ENCODE measurements at regions not wholly inside any gene's neighbourhood (a gene's known extent, or its start where the extent isn't known, plus 50 kb on each side); places are given as distances from the start of the nearest gene placed in this dataset.

DNA sequence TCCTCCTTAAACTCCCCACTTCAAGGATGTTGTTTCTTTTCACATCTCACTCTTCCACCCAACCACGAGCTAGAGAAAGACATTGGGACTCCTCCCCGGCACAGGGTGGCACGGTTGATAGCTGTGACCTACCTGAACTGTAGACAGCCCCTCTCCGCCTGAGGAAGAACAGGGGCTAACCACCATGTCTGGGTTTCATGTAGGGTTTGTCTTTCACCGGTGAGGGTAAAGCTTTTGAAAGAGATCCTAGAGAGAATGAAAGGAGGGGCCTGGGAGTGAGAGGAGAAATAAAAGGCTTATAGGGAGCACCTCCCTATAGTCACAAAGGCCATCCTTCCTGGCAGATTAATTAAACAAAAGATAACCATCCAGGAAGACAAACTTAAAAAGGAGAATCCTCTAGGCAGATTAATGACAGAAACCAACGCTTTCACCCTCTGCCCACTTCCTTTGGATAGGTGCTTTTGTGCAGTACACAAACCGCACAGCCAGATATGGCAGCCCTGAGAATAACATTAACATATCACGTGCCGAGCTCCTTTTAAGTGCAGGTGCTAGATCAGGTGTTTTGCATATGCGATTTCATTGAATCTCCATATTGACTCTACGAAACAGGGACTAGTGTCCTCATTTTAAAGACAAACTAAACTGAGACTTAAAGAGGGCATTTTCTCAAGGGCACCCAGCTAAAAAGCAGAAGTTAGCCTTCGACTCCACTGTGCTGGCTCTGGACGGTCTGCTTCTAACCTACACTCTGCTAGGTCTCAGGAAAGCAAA is 178.1 kb upstream of the RUNX1 start:
- in situ Hi-C loops (cut with MboI; ENCODE audit: low sequenced_read_pairs): no loop called here

DNA sequence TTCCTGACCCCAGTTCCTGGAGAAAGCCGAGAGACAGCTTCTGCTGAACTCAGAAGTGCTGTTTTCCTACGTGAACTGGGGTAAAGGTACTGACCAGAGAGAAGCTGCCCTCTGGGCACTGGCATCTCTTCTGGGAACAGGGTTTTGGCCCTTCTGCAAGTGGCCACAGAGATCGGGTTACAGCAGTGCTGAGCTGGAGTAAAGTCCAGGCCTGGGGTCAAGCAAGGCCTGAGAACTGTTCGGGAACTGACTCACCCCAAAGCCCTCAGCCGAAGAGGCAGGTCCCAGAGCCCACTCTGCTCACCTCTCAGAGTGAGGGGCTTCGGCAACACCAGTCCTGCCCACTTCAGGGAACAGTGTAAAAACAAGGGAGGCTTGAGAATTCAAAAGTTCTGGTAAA is 177.2 kb upstream of the RUNX1 start:
- in situ Hi-C loops (cut with MboI; ENCODE audit: low sequenced_read_pairs): no loop called here

DNA sequence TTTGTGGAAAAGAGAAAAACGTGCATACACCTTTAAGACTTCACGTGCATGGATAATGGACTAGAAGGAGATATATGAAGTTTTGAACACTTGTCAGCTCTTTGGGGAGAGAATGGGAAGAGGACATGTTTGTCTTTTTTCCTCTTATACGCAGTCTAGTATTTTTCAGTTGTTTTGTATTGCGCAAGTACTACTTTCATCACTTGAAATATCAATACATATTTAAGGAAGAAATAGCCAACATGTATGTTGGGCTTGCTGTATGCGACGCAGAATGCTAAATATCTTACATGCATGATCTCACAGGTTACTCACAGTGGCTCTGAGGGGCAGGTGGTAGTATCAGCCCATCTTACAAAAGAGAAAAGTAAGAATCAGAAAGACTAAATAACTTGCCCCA is 176.5 kb upstream of the RUNX1 start:
- in situ Hi-C loops (cut with MboI; ENCODE audit: low sequenced_read_pairs): no loop called here

GRCh38 chr21:35223480-35224156 is 174.5 kb upstream of the RUNX1 start:
- in situ Hi-C loops (cut with MboI; ENCODE audit: low sequenced_read_pairs): no loop called here

GRCh38 chr21:35222541-35222941 is 173.4 kb upstream of the RUNX1 start:
- in situ Hi-C loops (cut with MboI; ENCODE audit: low sequenced_read_pairs): no loop called here

GRCh38 chr21:35222021-35222420 is 172.9 kb upstream of the RUNX1 start:
- in situ Hi-C loops (cut with MboI; ENCODE audit: low sequenced_read_pairs): no loop called here

GRCh38 chr21:35220301-35220700 is 171.2 kb upstream of the RUNX1 start:
- in situ Hi-C loops (cut with MboI; ENCODE audit: low sequenced_read_pairs): no loop called here

GRCh38 chr21:35219719-35220118 is 170.6 kb upstream of the RUNX1 start:
- in situ Hi-C loops (cut with MboI; ENCODE audit: low sequenced_read_pairs): no loop called here

GRCh38 chr21:35219291-35219690 is 170.2 kb upstream of the RUNX1 start:
- in situ Hi-C loops (cut with MboI; ENCODE audit: low sequenced_read_pairs): no loop called here

GRCh38 chr21:35217504-35218060 is 168.5 kb upstream of the RUNX1 start:
- in situ Hi-C loops (cut with MboI; ENCODE audit: low sequenced_read_pairs): no loop called here

- in situ Hi-C loops (cut with MboI; ENCODE audit: low sequenced_read_pairs): no loop called here
Observed at GRCh38 chr21:35216996-35217395, 167.9 kb upstream of the RUNX1 start.

DNA sequence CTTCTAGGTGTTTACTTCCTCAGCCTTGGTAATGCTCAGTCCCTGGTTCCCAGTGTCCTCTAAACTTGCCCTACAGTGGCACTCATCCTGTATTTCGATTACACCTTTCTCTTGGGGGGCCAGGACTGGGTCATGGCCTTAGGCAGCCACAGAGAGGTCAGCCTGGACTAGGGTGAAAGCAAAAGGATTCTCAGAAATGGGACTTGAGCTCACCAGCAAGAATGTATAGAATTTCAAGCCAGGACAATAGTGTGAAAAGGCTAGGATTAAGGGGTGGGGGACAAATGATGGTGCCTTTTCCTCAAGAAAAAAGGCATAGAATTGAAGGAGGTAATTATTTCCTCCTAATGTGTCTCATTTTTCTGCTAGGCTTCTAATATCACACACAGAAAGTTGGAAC is 166.8 kb upstream of the RUNX1 start:
- in situ Hi-C loops (cut with MboI; ENCODE audit: low sequenced_read_pairs): no loop called here

DNA sequence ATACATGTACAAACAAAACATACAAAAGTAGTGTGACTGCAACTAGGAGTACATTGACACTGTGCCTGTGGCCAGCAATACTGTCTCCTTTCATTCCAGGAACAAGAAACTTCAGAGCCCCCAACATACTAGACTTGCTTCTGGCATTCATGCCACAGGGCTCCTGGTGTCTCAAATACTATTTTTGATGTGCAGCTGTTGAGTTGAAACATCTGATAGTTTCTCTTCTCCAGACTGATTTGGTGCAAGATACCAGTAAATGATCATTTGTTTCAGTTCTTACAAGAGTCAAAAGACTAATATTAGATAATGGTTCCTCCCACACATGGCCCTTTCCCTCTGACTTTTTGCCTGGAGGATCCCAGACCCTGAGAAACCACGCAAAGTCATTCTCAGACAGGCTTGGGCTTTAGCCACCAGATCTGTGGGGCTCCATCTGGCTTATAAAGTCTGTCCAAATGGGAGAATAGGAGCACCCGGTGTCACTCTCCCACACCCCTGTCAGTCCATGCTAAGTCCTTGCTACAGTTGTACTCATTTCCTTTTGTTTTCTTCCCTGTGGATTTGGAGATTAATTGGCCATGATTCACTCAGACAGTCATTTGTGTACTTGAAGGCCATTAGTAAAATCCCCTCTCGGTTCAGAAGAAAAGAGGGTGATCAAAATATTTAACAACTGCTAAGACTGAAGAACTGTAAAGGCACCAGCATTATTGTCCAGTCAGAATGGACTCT is 163.5 kb upstream of the RUNX1 start:
- in situ Hi-C loops (cut with MboI; ENCODE audit: low sequenced_read_pairs): no loop called here

DNA sequence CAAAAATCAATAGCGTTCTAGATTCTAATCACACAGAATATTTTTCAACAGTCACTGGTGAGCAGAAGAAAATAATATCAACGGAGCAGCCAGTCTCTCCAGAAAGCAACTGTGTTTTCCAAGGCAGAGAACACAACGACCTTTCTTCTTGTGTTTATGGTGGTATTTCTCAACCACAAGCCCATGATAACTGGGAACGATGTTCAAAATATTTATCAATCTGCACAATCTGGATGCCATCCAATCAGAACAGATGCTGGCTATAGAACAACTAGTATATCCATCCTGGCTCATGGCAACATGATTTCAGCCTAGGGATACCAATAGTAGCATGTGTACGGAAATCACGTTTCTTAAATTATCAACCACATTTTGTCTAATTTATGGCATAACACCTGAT is 162.7 kb upstream of the RUNX1 start:
- in situ Hi-C loops (cut with MboI; ENCODE audit: low sequenced_read_pairs): no loop called here

DNA sequence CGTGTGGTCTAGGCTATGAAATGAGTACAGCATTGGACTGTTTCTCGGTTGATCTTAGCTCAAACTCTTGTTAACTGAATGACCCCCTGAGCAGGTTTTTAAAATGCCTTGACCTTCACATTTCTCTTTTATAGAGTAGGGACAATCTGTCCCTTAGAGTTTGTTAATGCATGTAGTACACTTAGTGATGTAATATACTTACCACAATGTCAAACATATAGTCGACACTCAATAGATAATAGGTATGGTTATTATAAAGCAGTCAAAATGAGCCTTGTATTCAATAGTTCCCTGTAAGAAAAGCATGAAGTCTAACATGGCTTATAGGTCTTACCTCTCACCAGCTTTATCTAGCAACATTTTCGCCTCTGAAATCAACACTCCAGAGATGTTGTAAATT is 161.0 kb upstream of the RUNX1 start:
- in situ Hi-C loops (cut with MboI; ENCODE audit: low sequenced_read_pairs): no loop called here

DNA sequence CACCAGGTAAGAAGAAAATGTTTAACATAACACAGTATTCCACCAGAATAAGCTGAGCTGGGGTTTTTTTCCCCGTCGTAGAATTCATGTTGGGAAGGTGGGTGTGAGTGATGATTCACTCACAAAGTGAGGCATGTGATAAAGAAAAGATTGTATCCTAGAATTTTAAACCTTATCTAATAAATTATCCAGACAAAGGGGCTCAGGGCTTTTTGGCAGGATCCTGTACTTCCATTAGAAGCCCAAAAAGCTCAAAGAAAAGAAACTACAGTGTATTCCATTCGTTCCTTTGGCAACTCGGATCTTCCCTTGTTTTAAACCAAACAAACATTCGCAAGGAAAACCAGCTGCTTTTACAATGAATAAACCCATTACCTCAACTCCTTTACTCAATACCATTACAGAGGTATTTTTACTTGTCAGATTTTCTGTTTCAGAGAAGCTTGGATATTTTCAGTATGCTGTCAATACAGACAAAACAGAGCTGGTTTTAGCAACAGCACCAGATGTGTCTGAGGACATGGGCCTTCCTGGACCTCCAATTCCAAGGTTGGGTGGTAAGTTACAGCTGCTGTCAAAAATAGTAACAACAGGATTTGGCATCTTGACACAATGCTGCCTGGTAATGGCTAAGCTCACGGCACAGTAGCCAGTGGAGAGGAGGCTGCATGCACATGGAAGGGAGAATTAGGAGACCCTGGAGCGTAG is 159.9 kb upstream of the RUNX1 start:
- in situ Hi-C loops (cut with MboI; ENCODE audit: low sequenced_read_pairs): no loop called here

DNA sequence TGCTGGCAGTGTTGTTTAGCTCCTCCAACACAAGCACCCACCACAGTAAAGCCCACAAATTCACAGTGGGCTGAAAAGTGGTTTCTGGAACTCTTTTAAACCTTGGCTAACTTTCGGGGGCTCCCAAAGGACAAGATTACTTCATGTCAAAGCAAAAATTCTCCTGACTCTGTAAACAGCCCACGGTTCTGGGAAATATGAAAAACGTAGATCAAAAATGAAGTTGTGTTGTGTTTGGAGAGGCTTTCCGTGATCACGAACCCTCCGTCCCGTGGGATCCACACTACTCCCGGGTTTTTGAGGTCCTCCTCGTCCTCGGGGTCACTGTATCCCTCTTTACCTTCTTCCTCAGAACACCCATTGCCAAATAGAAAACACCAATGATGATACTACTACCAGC is 159.0 kb upstream of the RUNX1 start:
- in situ Hi-C loops (cut with MboI; ENCODE audit: low sequenced_read_pairs): no loop called here

DNA sequence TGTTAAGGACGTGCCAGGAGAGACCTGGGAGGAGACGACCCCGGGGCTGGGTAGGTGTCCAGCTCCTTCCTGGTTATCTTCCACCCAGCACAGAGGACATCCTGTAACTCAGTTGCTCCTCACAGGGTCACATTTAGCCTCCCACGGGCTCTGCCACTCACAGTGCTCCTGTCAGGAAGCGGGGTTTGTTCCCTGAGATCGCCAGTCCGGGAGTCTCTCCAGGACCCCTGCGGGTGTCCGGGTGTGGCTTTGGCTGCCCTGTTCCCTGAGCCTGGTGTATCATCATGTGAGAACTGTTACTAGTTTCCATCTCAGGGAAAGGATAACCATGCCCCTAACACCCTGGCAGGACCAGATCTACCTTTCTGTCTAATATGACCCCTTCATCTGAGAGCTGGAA is 158.2 kb upstream of the RUNX1 start:
- in situ Hi-C loops (cut with MboI; ENCODE audit: low sequenced_read_pairs): no loop called here

DNA sequence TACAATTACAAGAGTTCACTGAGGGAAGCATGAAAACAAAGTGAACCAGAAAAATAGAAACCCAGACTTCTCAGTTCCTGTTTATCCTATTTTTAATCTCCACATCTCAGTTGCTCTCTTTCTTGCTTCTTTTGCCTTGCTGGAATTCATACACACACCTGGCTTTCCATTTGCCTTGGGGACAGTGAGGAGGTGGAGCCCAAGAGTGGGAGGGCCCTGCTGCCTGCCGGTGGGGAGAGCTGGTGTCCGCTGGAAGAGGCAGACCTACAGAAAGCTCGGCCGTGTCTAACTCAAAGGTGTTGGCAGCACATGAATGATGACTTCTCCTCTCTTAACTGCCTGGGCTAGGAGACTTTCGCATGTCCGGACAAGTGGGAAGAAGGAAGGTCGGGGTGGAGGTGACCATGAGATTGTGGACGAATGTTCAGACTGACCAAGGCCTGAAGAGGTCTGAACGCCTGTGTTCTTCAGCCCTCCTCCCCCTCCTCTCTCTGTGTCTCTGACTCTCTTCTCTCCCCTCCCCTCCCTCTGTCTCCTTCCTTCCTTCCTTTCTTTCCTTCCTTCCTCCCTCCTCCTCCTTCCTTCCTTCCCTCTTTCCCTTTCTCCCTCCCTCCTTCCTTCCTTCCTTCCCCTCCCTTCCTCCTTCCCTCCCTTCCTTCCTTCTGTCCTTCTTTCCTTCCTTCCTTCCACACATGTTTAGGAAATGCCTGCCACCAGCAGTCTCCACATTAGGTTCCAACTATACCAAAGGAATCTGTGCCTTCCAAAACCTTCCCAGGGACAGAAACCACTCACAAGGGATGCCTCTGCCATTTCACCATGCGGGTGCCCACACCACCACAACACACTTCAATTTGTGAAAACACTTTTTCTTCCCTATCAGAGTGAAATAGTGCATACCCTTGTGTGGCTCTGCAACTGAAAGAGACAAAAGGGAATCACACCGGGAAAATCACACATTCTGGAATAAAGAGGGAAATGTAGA is 157.3 kb upstream of the RUNX1 start:
- in situ Hi-C loops (cut with MboI; ENCODE audit: low sequenced_read_pairs): no loop called here
